Fibroblast of gingiva (primary cell): ENCODE measurements at regions not wholly inside any gene's neighbourhood (a gene's known extent, or its start where the extent isn't known, plus 50 kb on each side); places are given as distances from the start of the nearest gene placed in this dataset.
"Not testable (repeated sequence)": the region's sequence is repeated elsewhere in the genome, so short reads cannot be mapped to it uniquely, and the experiment has no call there.

Experiments
- DNase-seq: peaks from one replicate; pipeline ENCODE4 v3.0.0-alpha.2; 2011; ENCODE audit warnings: low read depth

- DNase-seq = no peak
These were observed 177.8 kb upstream of the PROK2 start for GRCh38 chr3:71962561-71963240.

DNA sequence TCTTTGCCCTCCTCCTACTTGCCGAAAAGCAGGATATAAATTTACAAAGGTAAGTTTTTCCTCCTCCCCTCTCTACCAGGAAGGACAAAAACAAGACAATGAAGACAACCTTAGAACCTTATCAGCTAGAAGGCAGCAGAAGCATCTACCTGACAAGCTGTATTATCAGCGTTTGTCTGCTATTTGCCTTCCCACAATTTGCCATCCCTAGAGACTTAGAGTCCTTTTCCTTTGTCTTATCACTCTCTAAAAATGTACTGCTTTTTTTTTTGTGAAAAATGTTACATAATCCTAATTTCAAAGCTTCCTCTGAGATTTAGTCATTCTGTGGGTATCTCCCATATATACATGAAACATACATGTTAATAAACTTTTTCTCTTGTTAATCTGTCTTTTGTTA is 176.9 kb upstream of the PROK2 start:
- DNase-seq = no peak

- DNase-seq = no peak
These were observed 176.4 kb upstream of the PROK2 start for GRCh38 chr3:71961378-71961777.

DNA sequence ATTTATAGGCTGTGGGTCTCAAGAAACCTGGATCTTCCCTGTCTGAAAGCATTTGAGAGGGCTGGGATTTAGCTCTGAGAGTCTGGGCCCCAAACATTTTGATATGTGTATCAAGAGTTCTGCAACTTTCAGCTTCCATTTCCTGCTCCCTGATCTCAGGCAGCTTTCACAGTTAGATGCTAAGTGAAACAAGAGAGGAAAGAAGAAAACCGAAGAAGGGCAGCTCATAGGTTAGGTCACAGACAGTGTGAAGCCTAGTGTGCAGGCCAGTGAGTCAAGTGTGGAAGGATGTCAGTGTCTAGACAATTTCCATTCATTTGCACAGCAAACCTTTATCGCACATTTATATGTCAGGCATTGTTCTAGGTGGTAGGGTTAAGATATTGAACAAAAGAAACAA is 173.6 kb upstream of the PROK2 start:
- no peak for DNase-seq

- DNase-seq = no peak
These were observed 171.8 kb upstream of the PROK2 start for GRCh38 chr3:71956716-71957115.

- no peak for DNase-seq
These were observed 171.1 kb upstream of the PROK2 start for GRCh38 chr3:71956069-71956340.

DNA sequence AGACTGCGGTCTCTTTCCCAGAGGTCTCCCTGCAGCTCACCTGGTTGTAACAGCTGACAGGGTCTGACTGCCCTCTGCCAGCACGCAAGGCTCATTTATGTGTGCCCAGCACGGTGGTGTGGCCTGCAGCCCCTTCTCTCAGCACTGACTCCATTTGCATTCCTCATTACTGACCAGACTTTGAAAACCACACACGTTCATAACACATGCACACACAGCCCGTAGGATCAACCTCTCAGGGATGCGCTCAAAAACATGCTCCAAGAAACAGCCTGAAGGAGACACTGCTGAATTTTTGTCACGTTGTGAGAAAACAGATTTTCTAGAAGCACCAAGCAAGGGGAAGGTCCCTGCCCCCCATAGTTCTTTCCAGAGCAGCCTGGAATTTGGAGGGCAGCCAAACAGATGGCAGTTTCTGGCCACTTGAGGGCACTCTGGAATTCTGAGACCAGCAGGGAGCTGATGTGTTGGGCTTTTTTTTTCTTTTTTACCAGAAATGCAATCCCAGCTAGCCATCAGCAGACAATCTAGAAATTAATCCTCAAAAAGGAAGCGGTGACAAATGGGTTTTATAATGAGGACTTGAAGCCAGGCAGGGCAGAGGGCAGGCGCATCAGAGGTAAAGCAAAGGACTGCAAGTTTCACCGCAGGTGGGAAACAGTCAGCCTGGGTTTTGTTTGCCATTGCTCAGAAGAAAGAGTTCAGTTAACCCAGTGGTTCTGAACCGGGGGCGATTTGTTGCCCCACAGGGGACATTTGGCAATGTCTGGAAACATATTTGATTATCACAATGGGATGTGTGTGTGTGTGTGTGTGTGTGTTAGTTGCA is 170.5 kb upstream of the PROK2 start:
- peak; percentile 77 for DNase-seq

GRCh38 chr3:71951842-71952241 is 166.9 kb upstream of the PROK2 start:
- DNase-seq = no peak

DNA sequence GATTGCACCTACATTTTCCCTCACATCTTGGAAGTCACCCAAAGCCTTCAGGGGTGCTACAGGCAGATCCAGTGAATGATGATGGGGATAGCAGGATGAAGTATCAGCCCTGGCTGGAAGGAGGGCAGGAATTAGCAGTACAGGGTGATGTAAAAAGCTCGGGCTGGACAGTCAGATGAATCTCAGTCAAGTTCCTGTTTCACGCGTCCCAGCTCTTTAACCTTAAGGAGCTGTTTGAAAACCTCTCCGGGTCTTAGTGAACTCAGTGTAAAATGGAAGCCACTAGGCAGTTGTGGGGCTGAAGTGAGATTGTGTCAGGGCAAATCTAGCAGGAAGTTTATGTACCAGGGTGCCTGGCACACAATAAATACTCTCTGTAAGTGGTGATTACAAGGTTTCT is 166.4 kb upstream of the PROK2 start:
- DNase-seq = no peak

- DNase-seq = no peak
These were observed 164.5 kb upstream of the PROK2 start for GRCh38 chr3:71949442-71949841.

GRCh38 chr3:71944482-71945065 is 159.6 kb upstream of the PROK2 start:
- no peak for DNase-seq

DNA sequence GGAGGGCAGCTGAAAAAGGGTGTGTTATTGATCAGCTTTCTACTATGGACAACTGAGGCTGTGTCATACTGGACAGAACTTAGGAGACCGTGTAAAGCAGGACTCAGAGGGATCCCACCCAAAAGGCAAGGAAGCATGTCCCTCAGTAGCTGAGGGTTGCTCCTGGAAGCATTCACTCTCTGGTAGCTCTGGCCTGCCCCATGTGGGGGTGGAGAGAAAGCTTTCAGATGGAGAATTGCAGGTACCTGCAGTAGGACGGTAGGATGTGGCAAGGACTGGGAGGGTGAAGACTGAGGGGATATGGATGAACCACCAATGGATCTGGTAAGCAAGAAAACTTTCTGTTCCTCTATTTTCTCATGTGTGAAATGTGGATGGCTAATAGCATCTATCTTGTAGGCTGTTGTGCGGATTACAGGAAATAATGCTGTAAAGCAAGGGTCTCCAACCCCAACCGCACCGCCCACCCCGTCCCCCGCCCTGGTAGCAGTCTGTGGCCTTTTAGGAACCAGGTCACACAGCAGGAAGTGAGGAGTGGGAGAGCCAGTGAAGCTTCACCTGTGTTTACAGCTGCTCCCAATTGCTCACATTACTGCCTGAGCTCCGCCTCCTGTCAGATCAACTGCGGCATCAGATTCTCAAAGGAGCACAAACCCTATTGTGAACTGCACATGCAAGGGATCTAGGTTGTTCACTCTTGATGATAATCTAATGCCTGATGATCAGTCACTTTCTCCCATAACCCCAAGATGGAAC is 157.7 kb upstream of the PROK2 start:
- no peak for DNase-seq

DNA sequence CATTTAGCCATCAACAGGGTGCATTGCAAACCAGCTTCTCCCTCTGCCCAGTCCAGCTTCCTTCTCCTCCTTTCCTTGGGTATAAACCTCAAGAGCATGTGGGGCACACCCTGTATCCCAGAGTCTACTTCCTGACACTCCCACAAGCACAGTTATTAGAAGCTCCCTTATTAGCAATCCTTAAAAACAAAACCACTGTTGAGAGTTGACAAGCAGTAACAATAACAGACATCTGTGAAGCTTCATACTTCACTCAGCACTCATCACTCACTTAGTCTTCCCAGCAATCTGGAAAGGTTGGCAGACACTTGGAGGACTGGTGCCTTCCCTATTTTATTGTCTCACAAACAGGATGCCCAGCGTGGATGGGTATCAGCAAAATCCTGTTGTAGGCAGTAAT is 155.5 kb upstream of the PROK2 start:
- no peak for DNase-seq

- DNase-seq = not testable (repeated sequence)
These were observed 153.1 kb upstream of the PROK2 start for GRCh38 chr3:71938081-71938480.

- no peak for DNase-seq
These were observed 151.7 kb upstream of the PROK2 start for GRCh38 chr3:71936681-71937080.

GRCh38 chr3:71934520-71935270 is 149.7 kb upstream of the PROK2 start:
- no peak for DNase-seq

GRCh38 chr3:71931922-71932321 is 147.0 kb upstream of the PROK2 start:
- no peak for DNase-seq

GRCh38 chr3:71930056-71930991 is 145.4 kb upstream of the PROK2 start:
- peak; percentile 57 for DNase-seq

GRCh38 chr3:71928212-71928611 is 143.3 kb upstream of the PROK2 start:
- DNase-seq = no peak

DNA sequence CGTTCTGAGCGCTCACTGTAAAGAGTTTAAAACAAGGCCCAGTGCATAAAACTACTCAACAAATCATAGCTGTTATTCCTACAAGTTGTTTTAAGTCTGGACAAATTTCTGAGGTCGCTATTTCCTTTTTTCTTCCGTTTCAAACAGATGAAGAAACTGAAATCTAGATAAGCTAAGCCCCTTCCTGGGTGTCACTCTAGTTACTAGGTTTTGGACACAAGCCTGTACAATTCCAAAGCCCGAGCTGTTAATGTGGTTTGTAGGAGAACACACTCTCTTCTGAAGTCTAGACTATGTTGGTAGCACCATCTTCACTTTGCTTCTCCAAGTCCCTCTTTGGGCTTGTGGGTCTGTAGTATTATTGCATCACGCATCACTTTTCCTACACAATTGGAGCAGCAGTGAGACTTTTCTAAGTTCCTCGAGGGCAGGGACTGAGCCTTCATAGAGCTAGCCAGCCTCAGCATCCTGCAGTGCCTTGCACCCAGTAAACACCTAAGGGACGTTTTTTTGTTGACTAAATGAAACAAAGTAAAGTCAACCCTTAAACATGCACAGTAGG is 142.6 kb upstream of the PROK2 start:
- DNase-seq = no peak

DNA sequence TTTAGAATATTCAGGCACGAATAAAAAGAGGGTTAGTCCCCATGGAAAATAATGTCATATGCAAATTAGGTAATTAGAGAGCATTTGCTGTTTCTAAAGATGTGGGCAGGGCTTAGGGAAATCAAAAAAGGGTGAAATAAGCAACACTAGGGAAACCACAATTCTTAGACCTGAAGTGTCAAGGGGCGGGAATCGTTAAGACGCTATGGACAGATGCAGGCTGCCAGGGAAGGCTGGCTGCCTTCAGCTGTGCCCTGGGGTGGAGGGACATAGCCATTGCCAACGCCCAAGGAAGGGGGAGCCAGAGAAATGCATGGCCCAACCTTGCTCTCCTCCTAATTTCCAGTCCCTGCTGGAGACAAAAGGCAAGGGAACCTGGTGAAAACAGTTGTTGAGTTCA is 141.7 kb upstream of the PROK2 start:
- DNase-seq = no peak
